HG03457 (cell line): ENCODE measurements at regions not wholly inside any gene's neighbourhood (a gene's known extent, or its start where the extent isn't known, plus 50 kb on each side); places are given as distances from the start of the nearest gene placed in this dataset.
"Not testable (repeated sequence)": the region's sequence is repeated elsewhere in the genome, so short reads cannot be mapped to it uniquely, and the experiment has no call there.

Experiments used
- ATAC-seq: cut with Tn5 transposase; IDR thresholded peaks from one replicate; pipeline ENCODE4 v1.9.1; 2021; ENCODE audit warnings: moderate number of reproducible peaks; ENCODE audit not compliant: unreplicated experiment

- not testable (repeated sequence) for ATAC-seq
Observed at GRCh38 chr5:110987573-110987972, 83.9 kb upstream of the TSLP start.

- no peak for ATAC-seq
Observed at GRCh38 chr5:110996742-110997141, 74.8 kb upstream of the TSLP start.

DNA sequence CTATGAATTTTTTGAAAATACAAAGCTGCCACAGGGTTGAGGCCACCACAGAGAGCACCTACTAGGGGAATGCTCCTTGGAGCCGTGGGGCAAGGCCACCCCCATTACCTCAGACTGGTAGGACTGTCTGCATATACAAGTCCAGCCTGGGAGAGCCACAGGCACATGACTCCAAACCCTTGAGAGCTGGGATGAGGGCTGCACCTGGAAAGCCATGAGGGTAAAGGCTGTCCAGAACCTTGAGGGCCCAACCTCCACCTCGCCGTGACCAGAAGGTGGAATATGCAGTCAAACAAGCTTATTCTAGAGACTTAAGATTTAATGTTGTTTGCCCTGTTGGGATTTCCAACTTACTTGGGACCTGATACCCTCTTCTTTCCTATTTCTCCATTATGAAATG, 69.5 kb upstream of the TSLP start:
- no peak for ATAC-seq

DNA sequence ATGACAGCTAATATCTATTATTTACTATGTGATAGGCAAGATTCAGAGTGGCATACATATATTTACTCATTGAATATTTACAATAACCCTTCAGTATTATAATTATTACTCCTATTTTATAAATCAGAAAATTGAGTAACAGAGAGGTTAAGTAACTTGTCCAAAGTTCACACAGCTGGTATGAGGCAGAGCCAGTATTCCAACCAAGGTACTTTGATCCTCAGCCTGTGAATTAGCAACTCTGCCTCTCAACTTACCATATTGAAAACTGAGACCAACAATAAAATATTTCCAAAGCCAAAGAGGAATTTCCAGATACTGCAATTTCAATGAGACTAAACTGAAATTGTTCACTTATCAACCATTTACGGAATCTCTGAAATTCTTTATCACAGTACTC, 67.9 kb upstream of the TSLP start:
- no peak for ATAC-seq

DNA sequence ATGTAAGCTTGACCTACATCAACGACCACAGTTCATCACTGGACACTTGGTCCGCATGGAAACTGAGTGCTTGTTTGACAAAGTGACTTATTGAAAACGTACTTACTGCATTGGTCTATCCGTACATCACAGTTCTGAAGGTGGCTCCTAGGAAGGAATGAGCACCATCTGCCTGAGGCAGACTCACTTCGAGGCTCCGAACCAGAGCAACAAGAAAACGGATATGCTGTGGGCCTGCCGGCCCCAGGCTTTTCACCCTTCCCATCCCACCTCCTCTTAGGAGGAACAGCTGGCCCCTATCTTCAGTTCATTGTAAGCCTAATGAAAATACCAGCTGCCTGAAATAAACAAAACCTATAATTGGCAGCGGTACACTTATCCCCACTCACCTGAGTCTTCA, 67.2 kb upstream of the TSLP start:
- ATAC-seq, result no peak

DNA sequence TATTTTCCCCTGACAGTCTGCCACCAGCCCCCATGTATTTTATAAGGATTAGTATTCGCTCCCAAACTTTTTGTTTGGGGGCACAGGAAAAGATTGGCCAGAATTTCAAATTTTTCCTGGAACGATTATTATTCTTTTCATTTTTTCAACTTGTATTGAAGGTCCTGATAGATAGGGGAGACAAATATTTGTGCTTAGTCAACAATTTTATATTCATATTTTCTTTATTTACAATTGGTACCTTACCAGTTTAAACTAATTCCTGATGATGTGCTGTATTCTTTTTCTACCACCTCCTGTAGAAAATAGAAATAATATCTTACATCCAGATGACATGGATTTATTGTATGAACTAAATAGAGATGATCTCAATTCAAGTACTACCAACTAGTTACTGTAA, 60.7 kb upstream of the TSLP start:
- ATAC-seq, result no peak

GRCh38 chr5:111013011-111013410, 58.5 kb upstream of the TSLP start:
- no peak for ATAC-seq

- no peak for ATAC-seq
Observed at GRCh38 chr5:111016801-111017200, 54.7 kb upstream of the TSLP start.

- no peak for ATAC-seq
Observed at GRCh38 chr5:111017731-111018130, 53.8 kb upstream of the TSLP start.
